Lower leg skin (tissue), 4 donors: ENCODE measurements at regions not wholly inside any gene's neighbourhood (a gene's known extent, or its start where the extent isn't known, plus 50 kb on each side); places are given as distances from the start of the nearest gene placed in this dataset.
"Not testable (repeated sequence)": the region's sequence is repeated elsewhere in the genome, so short reads cannot be mapped to it uniquely, and the experiment has no call there.

Experiments used
- DNase-seq, 2 donors: peaks; one replicate each; pipeline ENCODE4 v3.0.0-alpha.2; 2019; ENCODE audit warnings: low spot score in 2 of 2
- H3K4me3 ChIP-seq: fragments of 200-600 bp; sonication (generic); 2 replicates; pipeline ENCODE4 v1.5.1; 2017; ENCODE audit warnings: mild to moderate bottlenecking, low read depth; ENCODE audit not compliant: poor library complexity, severe bottlenecking
- POLR2A ChIP-seq, 2 donors: fragments of 450-650 bp; IDR thresholded peaks; one replicate each; pipeline ENCODE4 v1.6.1; 2016 to 2017; ENCODE audit warnings: antibody characterized with exemption in 2 of 2, mild to moderate bottlenecking in 1 of 2, moderate library complexity in 1 of 2
- WGBS, 2 donors: methylation state at CpG; one replicate each; pipeline ENCODE4 v1.1.5; 2018; 5-methylcytosine and 5-hydroxymethylcytosine counted together
- intact Hi-C: fragments of 100-400 bp; cut with DNase I; formaldehyde crosslinking; loops from one replicate; pipeline ENCODE4 v1.15.0; 2023; ENCODE audit warnings: low total_unique reads
- TF ChIP-seq, protein P1 (sequence below), 3 donors: fragments of 450-650 bp; IDR thresholded peaks; one replicate each; pipeline ENCODE4 v1.5.1; 2016; ENCODE audit warnings: antibody characterized with exemption in 3 of 3, mild to moderate bottlenecking in 3 of 3, moderate library complexity in 2 of 3

DNA sequence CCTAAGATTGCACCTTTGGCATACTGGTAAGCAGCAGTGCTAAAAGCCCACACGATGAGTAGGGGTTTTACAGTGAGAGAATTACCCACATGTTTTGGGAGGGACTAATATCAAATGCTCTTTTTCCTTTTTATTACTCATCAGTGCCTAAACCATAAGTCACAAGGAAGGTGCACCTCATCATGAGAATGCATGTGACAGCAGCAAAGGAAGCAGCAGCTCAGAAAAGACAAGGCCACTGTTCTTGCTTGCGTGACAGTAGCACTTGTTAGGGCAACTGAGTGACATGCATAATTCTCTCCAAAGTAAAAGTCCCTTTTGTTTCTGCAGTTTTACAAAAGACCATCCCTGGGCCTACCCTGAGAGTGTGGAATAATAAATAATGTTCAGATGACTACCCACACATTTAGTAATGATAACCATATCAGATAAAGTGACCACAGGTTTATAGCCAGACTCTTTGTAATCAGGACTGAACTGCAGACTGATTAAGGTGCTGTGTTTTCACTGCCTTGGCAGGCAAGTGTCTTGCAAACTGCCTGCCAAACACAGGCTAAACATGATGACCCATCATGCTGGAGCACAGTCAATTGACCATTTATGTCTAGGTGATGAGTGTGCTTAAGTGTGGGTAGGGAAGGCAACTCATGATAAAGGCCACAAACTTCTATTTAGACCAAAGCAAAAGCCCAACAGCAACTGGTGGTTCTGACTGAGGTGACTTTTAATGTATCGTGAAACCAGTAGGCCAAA lies 1751.4 kb downstream of the TP53TG3F start:
- TF ChIP-seq, protein P1, sequence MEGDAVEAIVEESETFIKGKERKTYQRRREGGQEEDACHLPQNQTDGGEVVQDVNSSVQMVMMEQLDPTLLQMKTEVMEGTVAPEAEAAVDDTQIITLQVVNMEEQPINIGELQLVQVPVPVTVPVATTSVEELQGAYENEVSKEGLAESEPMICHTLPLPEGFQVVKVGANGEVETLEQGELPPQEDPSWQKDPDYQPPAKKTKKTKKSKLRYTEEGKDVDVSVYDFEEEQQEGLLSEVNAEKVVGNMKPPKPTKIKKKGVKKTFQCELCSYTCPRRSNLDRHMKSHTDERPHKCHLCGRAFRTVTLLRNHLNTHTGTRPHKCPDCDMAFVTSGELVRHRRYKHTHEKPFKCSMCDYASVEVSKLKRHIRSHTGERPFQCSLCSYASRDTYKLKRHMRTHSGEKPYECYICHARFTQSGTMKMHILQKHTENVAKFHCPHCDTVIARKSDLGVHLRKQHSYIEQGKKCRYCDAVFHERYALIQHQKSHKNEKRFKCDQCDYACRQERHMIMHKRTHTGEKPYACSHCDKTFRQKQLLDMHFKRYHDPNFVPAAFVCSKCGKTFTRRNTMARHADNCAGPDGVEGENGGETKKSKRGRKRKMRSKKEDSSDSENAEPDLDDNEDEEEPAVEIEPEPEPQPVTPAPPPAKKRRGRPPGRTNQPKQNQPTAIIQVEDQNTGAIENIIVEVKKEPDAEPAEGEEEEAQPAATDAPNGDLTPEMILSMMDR (IDR thresholded peaks at IDR 0.05), result no peak
- no peak for TF ChIP-seq POLR2A (IDR thresholded peaks at IDR 0.05)

DNA sequence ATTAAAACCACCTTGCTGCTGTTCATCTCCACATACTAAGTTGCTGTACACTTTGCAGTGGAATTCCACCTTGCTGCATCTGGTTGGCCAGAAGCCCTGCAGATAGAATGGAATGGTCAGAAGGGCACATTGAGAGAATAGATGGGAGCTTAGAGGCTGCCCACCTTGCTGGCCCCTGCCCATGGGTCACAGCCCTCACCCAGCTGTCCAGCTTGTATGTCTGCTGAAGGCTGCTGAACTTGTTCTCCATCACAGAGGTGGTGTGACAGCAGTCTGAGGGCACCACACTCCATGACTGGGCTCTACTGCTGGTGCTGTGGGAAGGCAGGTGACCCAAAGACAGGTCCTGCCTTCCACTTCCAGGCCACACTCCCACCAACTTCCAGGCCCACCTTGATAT lies 1755.4 kb downstream of the TP53TG3F start:
- no peak overlapping the region for H3K4me3 ChIP-seq
- no peak for DNase-seq
- intact Hi-C loops, result no loop called here
- TF ChIP-seq, protein P1 (IDR thresholded peaks at IDR 0.05), result no peak
- TF ChIP-seq POLR2A (IDR thresholded peaks at IDR 0.05), result no peak

More for the DNA sequence above, 1751.4 kb downstream of the TP53TG3F start:
- DNase-seq, result no peak
- WGBS, 2 donors, result 65 to 73% methylated on average over 3 of the region's 3 CpGs
- no peak overlapping the region for H3K4me3 ChIP-seq
- intact Hi-C loops, result no loop called here

DNA sequence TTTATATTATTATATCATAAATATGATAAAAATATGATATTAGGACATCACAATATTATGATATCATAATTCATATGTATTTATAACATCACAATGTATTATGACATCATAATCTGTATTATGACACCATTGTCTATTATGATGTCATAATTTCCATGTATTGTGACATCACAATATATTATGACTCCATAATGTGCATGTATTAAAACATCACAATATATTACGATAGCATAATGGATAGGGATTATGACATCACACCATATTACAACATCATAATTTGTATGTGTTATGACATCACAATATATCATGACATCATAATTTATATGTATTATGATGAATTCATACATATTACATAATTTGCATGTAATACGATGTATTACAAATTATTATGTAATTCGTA lies 1755.9 kb downstream of the TP53TG3F start:
- DNase-seq, result no peak
- intact Hi-C loops, result no loop called here
- no peak overlapping the region for H3K4me3 ChIP-seq
- WGBS, 2 donors, result 88 to 91% methylated on average over 3 of the region's 3 CpGs
- no peak for TF ChIP-seq POLR2A (IDR thresholded peaks at IDR 0.05)
- TF ChIP-seq, protein P1 (IDR thresholded peaks at IDR 0.05), result no peak

DNA sequence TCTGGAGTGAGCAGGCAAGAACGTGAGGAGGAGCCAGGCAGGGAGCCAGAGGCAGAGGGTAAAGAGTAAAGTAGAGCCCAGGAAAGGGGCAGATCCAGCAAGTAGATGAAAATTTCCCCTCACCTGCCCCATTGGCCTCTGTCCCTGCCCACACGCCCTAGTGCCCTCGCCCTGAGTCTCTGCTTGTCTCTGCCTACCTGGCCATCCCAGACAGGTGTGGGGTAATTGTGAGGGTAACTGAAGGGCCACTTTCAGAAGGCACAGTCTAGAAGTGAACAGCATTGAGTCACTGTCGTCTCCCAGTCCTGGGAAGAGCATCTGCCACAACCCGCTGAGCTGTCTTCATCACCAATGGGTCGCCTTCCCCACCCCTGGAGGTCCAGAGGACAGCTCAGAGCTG lies 1756.8 kb downstream of the TP53TG3F start:
- H3K4me3 ChIP-seq, result not testable (repeated sequence)
- WGBS, 2 donors, result 74 to 76% methylated on average over 5 of the region's 6 CpGs

DNA sequence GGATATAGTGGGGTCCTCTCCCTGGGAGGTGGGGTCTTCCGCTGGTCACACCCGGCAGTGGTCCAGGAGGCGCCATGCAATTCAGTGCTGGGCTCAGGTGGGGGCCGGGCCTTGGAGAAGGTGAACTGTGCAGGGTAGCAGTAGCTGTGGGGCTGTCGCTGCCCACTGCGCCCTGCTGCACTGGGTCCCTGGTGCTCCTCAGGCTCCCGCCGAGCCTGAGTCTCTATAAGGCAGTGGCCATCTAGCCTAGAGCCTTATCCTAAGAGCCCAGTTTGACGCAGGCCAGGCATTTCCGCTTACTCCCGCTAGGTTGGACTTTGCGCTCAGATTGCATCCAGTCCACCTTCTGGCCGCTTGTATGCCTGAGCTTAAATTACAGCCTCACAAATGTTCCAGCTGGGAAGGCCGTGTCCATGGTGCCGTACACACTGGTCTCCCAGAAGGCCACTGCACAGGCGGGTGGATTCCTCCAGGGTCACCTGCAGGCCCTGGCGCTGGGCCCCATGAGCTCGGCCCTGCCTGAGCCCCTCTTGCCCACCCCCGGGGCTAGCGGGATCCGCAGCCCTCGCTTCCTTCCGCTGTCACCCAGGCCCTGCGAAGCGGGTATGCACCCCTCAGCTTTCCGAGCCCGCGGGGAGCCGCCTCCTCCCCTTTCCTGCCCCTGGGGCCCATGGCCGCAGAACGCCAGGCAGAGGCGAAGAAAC lies 1762.2 kb downstream of the TP53TG3F start:
- WGBS, 2 donors, result 82 to 85% methylated on average over 24 to 31 of the region's 32 CpGs
- peak in 1 of 2 donors; percentile 62 for DNase-seq
- intact Hi-C loops, result no loop called here
- H3K4me3 ChIP-seq, result no peak overlapping the region
- TF ChIP-seq, protein P1 (IDR thresholded peaks at IDR 0.05), result no peak
- no peak for TF ChIP-seq POLR2A (IDR thresholded peaks at IDR 0.05)

More for the DNA sequence above, 1756.8 kb downstream of the TP53TG3F start:
- intact Hi-C loops, result not testable (repeated sequence)
- peak in 1 of 2 donors; percentile 58 for DNase-seq

DNA sequence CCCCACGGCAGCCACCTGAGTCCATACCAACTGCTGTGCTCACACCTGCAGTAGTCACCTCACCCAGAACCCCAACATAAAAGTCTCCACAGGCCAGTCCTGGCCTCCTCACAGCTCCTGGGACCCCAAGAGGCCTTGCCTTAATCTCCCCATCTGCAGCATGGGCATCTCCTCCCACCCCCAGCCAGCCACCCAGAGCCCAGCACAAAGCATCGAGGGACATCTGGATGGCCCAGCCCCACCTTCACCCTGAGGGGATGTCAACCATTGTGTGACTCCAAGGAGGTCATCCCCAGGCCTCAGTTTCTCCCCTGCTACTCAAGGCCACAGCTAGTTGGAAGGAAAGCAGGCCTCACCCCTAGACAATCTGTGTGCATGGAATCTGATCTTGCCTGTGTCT lies 1775.3 kb downstream of the TP53TG3F start:
- WGBS, 2 donors, result 74 to 81% methylated on average over 2 of the region's 2 CpGs
- intact Hi-C loops, result loop anchor here (10.0 kb wide), 1 partner anchor 160 kb away; no protein-coding TSS in a partner anchor
- no peak overlapping the region for H3K4me3 ChIP-seq
- TF ChIP-seq, protein P1 (IDR thresholded peaks at IDR 0.05), result no peak
- TF ChIP-seq POLR2A (IDR thresholded peaks at IDR 0.05), result no peak
- no peak for DNase-seq
